ENCODE measurements at regions not wholly inside any gene's neighbourhood (a gene's known extent, or its start where the extent isn't known, plus 50 kb on each side); places are given as distances from the start of the nearest gene placed in this dataset.

GRCh38 chr12:77736219-77736965 is 94.3 kb upstream of the NAV3 start:
- ATAC-seq (ENCODE audit: poor library complexity) = no peak
- no peaks in the 10 kb centered on the region for H3K36me3 Mint-ChIP-seq (ENCODE audit: low read depth)
- Histone ChIP-seq H3K4me3 (ENCODE audit: low read length) (no peak overlapping the region), H3K9me3 (ENCODE audit: control insufficient read depth in 1 of 2, insufficient read depth in 1 of 2, low read length in 2 of 2) (peaks cover 0 to 4% of the 10 kb centered on the region in 2 experiments), H3K36me3 (ENCODE audit: insufficient read depth, low read length) (no peaks in the 10 kb centered on the region), H3K27ac (ENCODE audit: low read depth in 1 of 2, low read length in 2 of 2) (no peak overlapping the region), H3K4me1 (ENCODE audit: insufficient read depth, low read length) (no peaks in the 10 kb centered on the region), H3K27me3 (ENCODE audit: control insufficient read depth in 1 of 2, insufficient read depth in 2 of 2, low read length in 2 of 2) (no peaks in the 10 kb centered on the region)
- H3K27ac Mint-ChIP-seq = no peak overlapping the region
- TF ChIP-seq CTCF (IDR thresholded peaks at IDR 0.05) = no peak
- ChIA-PET CTCF (no interaction called here), POLR2A (no interaction called here)
- intact Hi-C loops (cut with DNase I, micrococcal nuclease) = no loop called here
- no peak for DNase-seq
- no peak overlapping the region for H3K4me3 Mint-ChIP-seq
- H3K9me3 Mint-ChIP-seq = peaks cover 15% of the 10 kb centered on the region
- no peaks in the 10 kb centered on the region for H3K27me3 Mint-ChIP-seq
- H3K4me1 Mint-ChIP-seq (ENCODE audit: low read depth) = no peaks in the 10 kb centered on the region

- ChIA-PET POLR2A (no interaction called here), CTCF (interaction anchor here (0.6 kb wide), 1 partner anchor 571 kb away, joined by 3 read pairs; no protein-coding TSS in a partner anchor)
- Mint-ChIP-seq H3K27ac (no peak overlapping the region), H3K4me3 (no peak overlapping the region), H3K27me3 (no peaks in the 10 kb centered on the region), H3K4me1 (ENCODE audit: low read depth) (no peaks in the 10 kb centered on the region), H3K36me3 (ENCODE audit: low read depth) (no peaks in the 10 kb centered on the region), H3K9me3 (peaks cover 13% of the 10 kb centered on the region)
- H3K36me3 ChIP-seq (ENCODE audit: insufficient read depth, low read length) = no peaks in the 10 kb centered on the region
- ATAC-seq (ENCODE audit: poor library complexity) (no peak), DNase-seq (no peak)
- no peaks in the 10 kb centered on the region for H3K27me3 ChIP-seq (ENCODE audit: control insufficient read depth in 1 of 2, insufficient read depth in 2 of 2, low read length in 2 of 2)
- TF ChIP-seq CTCF (IDR thresholded peaks at IDR 0.05) = no peak
- no peak overlapping the region for H3K4me3 ChIP-seq (ENCODE audit: low read length)
- intact Hi-C loops (cut with DNase I, micrococcal nuclease) = no loop called here
- H3K27ac ChIP-seq (ENCODE audit: low read depth in 1 of 2, low read length in 2 of 2) = no peak overlapping the region
- no peaks in the 10 kb centered on the region for H3K4me1 ChIP-seq (ENCODE audit: insufficient read depth, low read length)
- peaks cover 0 to 4% of the 10 kb centered on the region in 2 experiments for H3K9me3 ChIP-seq (ENCODE audit: control insufficient read depth in 1 of 2, insufficient read depth in 1 of 2, low read length in 2 of 2)
Measured at GRCh38 chr12:77734214-77734883, 96.3 kb upstream of the NAV3 start.

GRCh38 chr12:77728018-77728417 is 102.7 kb upstream of the NAV3 start:
- Mint-ChIP-seq H3K4me1 (ENCODE audit: low read depth) (no peaks in the 10 kb centered on the region), H3K9me3 (peaks cover 8% of the 10 kb centered on the region), H3K36me3 (ENCODE audit: low read depth) (no peaks in the 10 kb centered on the region), H3K27ac (no peak overlapping the region), H3K27me3 (no peaks in the 10 kb centered on the region), H3K4me3 (no peak overlapping the region)
- Histone ChIP-seq H3K27ac (ENCODE audit: low read depth in 1 of 2, low read length in 2 of 2) (no peak overlapping the region), H3K4me3 (ENCODE audit: low read length) (no peak overlapping the region), H3K4me1 (ENCODE audit: insufficient read depth, low read length) (no peaks in the 10 kb centered on the region), H3K27me3 (ENCODE audit: control insufficient read depth in 1 of 2, insufficient read depth in 2 of 2, low read length in 2 of 2) (no peaks in the 10 kb centered on the region), H3K36me3 (ENCODE audit: insufficient read depth, low read length) (no peaks in the 10 kb centered on the region), H3K9me3 (ENCODE audit: control insufficient read depth in 1 of 2, insufficient read depth in 1 of 2, low read length in 2 of 2) (no peaks in the 10 kb centered on the region)
- intact Hi-C loops (cut with DNase I, micrococcal nuclease) = no loop called here
- ATAC-seq (ENCODE audit: poor library complexity) (no peak), DNase-seq (no peak)
- CTCF ChIA-PET = no interaction called here
- POLR2A ChIA-PET = no interaction called here
- TF ChIP-seq CTCF (IDR thresholded peaks at IDR 0.05) = no peak

All from CD4-positive, alpha-beta T cell (primary cell).